Peyer's patch (tissue), 4 donors: ENCODE measurements at regions not wholly inside any gene's neighbourhood (a gene's known extent, or its start where the extent isn't known, plus 50 kb on each side); places are given as distances from the start of the nearest gene placed in this dataset.

ENCODE experiments used
- POLR2A ChIP-seq, 2 donors: fragments of 450-650 bp; IDR thresholded peaks; one replicate each; pipeline ENCODE4 v1.5.1; 2017; ENCODE audit warnings: antibody characterized with exemption in 2 of 2, mild to moderate bottlenecking in 2 of 2, moderate library complexity in 2 of 2
- TF ChIP-seq, protein P1 (sequence below), 6 experiments: fragments of 450-650 bp in 4 of 6; fragments of 200-600 bp in 2 of 6; sonication (generic) in 1 of 6; IDR thresholded peaks; one replicate each; pipeline ENCODE4 v1.5.1; 2017 to 2019; ENCODE audit warnings: antibody characterized with exemption in 6 of 6, mild to moderate bottlenecking in 3 of 6, moderate library complexity in 1 of 6

DNA sequence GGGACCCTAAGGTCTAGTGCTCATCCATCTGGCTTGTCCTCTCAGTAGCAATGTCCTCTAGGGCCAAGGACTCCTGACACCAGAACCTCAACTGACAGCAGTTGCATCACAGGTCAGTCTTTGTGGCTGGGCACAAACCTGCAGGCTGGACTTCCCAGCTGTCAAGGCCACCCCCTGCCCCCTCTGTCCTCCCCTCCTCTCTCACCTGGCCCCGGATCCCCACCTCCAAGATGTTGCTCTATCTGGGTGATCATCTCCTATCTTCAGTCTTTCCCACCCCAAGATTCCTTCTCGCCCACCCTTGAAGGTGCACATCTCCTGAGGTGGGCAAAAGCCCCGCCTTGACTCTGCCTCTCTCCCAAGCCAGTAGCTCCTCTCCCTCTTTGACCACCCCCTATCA lies 131.8 kb upstream of the SRSF6 start:
- TF ChIP-seq, protein P1, sequence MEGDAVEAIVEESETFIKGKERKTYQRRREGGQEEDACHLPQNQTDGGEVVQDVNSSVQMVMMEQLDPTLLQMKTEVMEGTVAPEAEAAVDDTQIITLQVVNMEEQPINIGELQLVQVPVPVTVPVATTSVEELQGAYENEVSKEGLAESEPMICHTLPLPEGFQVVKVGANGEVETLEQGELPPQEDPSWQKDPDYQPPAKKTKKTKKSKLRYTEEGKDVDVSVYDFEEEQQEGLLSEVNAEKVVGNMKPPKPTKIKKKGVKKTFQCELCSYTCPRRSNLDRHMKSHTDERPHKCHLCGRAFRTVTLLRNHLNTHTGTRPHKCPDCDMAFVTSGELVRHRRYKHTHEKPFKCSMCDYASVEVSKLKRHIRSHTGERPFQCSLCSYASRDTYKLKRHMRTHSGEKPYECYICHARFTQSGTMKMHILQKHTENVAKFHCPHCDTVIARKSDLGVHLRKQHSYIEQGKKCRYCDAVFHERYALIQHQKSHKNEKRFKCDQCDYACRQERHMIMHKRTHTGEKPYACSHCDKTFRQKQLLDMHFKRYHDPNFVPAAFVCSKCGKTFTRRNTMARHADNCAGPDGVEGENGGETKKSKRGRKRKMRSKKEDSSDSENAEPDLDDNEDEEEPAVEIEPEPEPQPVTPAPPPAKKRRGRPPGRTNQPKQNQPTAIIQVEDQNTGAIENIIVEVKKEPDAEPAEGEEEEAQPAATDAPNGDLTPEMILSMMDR (IDR thresholded peaks at IDR 0.05) = no peak
- no peak for TF ChIP-seq POLR2A (IDR thresholded peaks at IDR 0.05)
